NCI-H2227 (cell line): ENCODE measurements at regions not wholly inside any gene's neighbourhood (a gene's known extent, or its start where the extent isn't known, plus 50 kb on each side); places are given as distances from the start of the nearest gene placed in this dataset.
"Not testable (repeated sequence)": the region's sequence is repeated elsewhere in the genome, so short reads cannot be mapped to it uniquely, and the experiment has no call there.

ENCODE experiments used
- DNase-seq: peaks from one replicate; lab custom pipeline; 2025; ENCODE audit not compliant: unreplicated experiment; lab: John Stamatoyannopoulos, UW

GRCh38 chr5:172548981-172549687 is 91.9 kb upstream of the NEURL1B start:
- no peak for DNase-seq

- no peak for DNase-seq
These were observed 92.7 kb upstream of the NEURL1B start for GRCh38 chr5:172548311-172548731.

GRCh38 chr5:172546196-172546595 is 91.9 kb upstream of the SH3PXD2B start:
- DNase-seq, result no peak

GRCh38 chr5:172545291-172545801 is 91.0 kb upstream of the SH3PXD2B start:
- no peak for DNase-seq

GRCh38 chr5:172544371-172545095 is 90.2 kb upstream of the SH3PXD2B start:
- DNase-seq, result no peak

GRCh38 chr5:172543484-172544298 is 89.4 kb upstream of the SH3PXD2B start:
- no peak for DNase-seq

GRCh38 chr5:172542651-172543131 is 88.4 kb upstream of the SH3PXD2B start:
- DNase-seq, result no peak

GRCh38 chr5:172541773-172542136 is 87.4 kb upstream of the SH3PXD2B start:
- DNase-seq, result no peak

GRCh38 chr5:172541099-172541772 is 86.9 kb upstream of the SH3PXD2B start:
- DNase-seq, result no peak

GRCh38 chr5:172540099-172540870 is 86.0 kb upstream of the SH3PXD2B start:
- no peak for DNase-seq

- no peak for DNase-seq
These were observed 80.8 kb upstream of the SH3PXD2B start for GRCh38 chr5:172535108-172535445.

GRCh38 chr5:172534229-172535107 is 80.1 kb upstream of the SH3PXD2B start:
- DNase-seq, result no peak

GRCh38 chr5:172533399-172534228 is 79.3 kb upstream of the SH3PXD2B start:
- DNase-seq, result no peak

- DNase-seq, result no peak
These were observed 78.7 kb upstream of the SH3PXD2B start for GRCh38 chr5:172533058-172533398.

- not testable (repeated sequence) for DNase-seq
These were observed 78.1 kb upstream of the SH3PXD2B start for GRCh38 chr5:172532439-172532838.

- no peak for DNase-seq
These were observed 77.3 kb upstream of the SH3PXD2B start for GRCh38 chr5:172531704-172532026.

GRCh38 chr5:172530878-172531703 is 76.8 kb upstream of the SH3PXD2B start:
- DNase-seq, result no peak

- DNase-seq, result no peak
These were observed 76.1 kb upstream of the SH3PXD2B start for GRCh38 chr5:172530406-172530805.
